ENCODE measurements at regions not wholly inside any gene's neighbourhood (a gene's known extent, or its start where the extent isn't known, plus 50 kb on each side); places are given as distances from the start of the nearest gene placed in this dataset.

- no peak for TF ChIP-seq CTCF (conservative IDR thresholded peaks at IDR 0.05; ENCODE audit: low read length)
- no peak for TF ChIP-seq EZH2phosphoT487 (IDR thresholded peaks at IDR 0.05; ENCODE audit: borderline replicate concordance, low read depth, low read length)
These were observed 1642.4 kb upstream of the SLC39A10 start for GRCh38 chr2:194014639-194015038.
